K562 (cell line): ENCODE measurements at regions not wholly inside any gene's neighbourhood (a gene's known extent, or its start where the extent isn't known, plus 50 kb on each side); places are given as distances from the start of the nearest gene placed in this dataset.

Experiments used
- MYC ChIP-seq, 2 experiments: fragments of 250-450 bp in 1 of 2; sonication (Bioruptor Pico) in 1 of 2; IDR thresholded peaks; 2 replicates each; pipeline versions ENCODE4 v1.5.1 to v1.6.1; 2012 to 2021; ENCODE audit warnings: low read depth in 2 of 2, borderline replicate concordance in 1 of 2, improper control_type of control experiment in 1 of 2, low read length in 1 of 2, mild to moderate bottlenecking in 1 of 2, moderate library complexity in 1 of 2
- RAD51 ChIP-seq: fragments of 450-650 bp; IDR thresholded peaks from 2 replicates; pipeline ENCODE4 v1.7.1; 2016; ENCODE audit warnings: low read depth, mild to moderate bottlenecking, borderline replicate concordance
- SMC3 ChIP-seq: conservative IDR thresholded peaks from 2 replicates; pipeline ENCODE4 v1.6.1; 2011; ENCODE audit warnings: low read depth, low read length, improper control_type of control experiment; ENCODE audit not compliant: insufficient read depth
- TF ChIP-seq, protein P1 (sequence below), 3 experiments: IDR thresholded peaks in 2 of 3; conservative IDR thresholded peaks in 1 of 3; 2 replicates each; pipeline ENCODE4 v1.5.1; 2011 to 2012; ENCODE audit warnings: low read length in 3 of 3, mild to moderate bottlenecking in 3 of 3, control low read depth in 2 of 3, improper control_type of control experiment in 1 of 3, inconsistent platforms in 1 of 3, low read depth in 1 of 3, mixed read lengths in 1 of 3, moderate library complexity in 1 of 3; ENCODE audit not compliant: insufficient read depth in 2 of 3

GRCh38 chr4:57910151-57910550 is 800.0 kb upstream of the IGFBP7 start:
- TF ChIP-seq MYC (IDR thresholded peaks at IDR 0.05; ENCODE audit: low read depth, low read length), result no peak
- TF ChIP-seq MYC (CRISPR knock-in tag; IDR thresholded peaks at IDR 0.05; ENCODE audit: borderline replicate concordance, low read depth), result no peak
- no peak for TF ChIP-seq RAD51
- TF ChIP-seq SMC3, result no peak
- TF ChIP-seq, protein P1, sequence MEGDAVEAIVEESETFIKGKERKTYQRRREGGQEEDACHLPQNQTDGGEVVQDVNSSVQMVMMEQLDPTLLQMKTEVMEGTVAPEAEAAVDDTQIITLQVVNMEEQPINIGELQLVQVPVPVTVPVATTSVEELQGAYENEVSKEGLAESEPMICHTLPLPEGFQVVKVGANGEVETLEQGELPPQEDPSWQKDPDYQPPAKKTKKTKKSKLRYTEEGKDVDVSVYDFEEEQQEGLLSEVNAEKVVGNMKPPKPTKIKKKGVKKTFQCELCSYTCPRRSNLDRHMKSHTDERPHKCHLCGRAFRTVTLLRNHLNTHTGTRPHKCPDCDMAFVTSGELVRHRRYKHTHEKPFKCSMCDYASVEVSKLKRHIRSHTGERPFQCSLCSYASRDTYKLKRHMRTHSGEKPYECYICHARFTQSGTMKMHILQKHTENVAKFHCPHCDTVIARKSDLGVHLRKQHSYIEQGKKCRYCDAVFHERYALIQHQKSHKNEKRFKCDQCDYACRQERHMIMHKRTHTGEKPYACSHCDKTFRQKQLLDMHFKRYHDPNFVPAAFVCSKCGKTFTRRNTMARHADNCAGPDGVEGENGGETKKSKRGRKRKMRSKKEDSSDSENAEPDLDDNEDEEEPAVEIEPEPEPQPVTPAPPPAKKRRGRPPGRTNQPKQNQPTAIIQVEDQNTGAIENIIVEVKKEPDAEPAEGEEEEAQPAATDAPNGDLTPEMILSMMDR (IDR thresholded peaks at IDR 0.05 in 2 of 3, conservative IDR thresholded peaks at IDR 0.05 in 1 of 3; ENCODE audit: insufficient read depth in 2 of 3, low read depth in 1 of 3, low read length in 3 of 3), result no peak
